GM19452 (cell line): ENCODE measurements at regions not wholly inside any gene's neighbourhood (a gene's known extent, or its start where the extent isn't known, plus 50 kb on each side); places are given as distances from the start of the nearest gene placed in this dataset.
"Not testable (repeated sequence)": the region's sequence is repeated elsewhere in the genome, so short reads cannot be mapped to it uniquely, and the experiment has no call there.

Experiments used
- ATAC-seq: cut with Tn5 transposase; IDR thresholded peaks from one replicate; pipeline ENCODE4 v1.9.1; 2021; ENCODE audit not compliant: unreplicated experiment

DNA sequence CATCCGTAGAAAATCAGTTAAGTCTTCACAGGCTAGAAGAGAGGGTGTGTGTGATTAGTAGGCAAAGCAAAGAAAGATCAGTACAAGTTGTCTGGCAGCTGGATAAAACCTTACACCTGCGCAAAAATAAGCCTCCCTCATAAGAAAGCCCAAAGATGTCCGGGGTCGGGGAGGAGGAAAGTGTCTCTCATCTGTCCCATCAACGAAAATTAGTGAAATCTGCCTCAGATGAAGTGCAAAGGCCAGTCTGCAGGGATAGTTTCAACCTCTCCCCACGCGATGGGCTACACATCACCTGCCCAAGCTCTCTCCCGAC is 333.9 kb downstream of the SRGAP2C start:
- no peak for ATAC-seq

DNA sequence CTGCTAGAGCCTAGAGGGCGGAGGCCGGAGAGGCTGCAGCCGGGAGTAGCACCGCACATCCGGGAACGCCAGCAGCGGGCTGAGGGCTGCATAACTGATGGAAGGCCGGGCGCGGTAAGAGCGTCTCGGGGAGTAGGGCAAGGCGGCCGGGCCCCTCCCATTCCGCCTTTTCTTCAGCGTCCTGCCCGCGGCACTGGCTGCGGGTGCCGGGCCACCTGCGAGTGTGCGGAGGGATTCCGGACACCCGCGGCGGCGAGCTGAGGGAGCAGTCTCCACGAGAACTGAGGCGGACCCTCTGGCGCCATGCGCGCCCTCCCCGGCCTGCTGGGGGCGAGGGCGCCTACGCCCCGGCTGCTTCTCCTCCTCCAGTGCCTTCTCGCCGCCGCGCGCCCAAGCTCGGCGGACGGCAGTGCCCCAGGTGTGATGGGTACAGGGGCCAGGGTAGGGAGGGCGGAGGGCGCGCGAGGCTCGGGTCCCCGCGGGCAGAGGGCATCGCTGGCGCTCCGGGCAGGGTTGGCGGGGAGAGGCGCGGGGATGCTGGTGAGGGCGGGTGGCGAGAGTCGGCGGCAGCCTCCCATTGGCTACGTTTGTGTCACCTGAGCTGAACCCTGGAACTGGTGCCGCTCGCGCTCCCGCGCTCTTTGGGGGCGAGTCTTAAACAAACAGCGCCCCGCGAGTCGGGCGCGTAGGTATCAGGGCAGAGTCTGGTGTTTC is 334.4 kb downstream of the SRGAP2C start:
- ATAC-seq = no peak

DNA sequence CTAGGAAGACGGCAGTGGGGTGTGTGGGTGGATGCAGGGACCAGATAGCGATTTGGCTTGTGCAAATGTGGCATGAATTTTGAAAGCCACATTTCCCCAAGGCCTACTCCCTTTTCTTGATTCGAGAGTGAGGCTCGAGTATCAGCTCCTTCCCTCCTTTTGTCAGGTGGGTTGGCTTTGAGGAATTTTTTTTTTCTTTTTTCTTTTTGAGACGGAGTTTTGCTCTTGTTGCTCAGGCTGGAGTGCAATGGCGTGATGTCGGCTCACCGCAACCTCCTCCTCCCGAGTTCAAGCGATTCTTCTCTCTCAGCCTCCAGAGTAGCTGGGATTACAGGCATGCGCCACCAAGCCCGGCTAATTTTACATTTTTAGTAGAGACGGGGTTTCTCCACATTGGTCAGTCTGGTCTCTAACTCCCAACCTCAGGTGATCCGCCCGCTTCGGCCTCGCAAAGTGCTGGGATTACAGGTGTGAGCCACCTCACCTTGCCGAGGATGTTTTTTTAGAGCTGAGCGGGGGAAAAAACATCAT is 335.0 kb downstream of the SRGAP2C start:
- not testable (repeated sequence) for ATAC-seq

DNA sequence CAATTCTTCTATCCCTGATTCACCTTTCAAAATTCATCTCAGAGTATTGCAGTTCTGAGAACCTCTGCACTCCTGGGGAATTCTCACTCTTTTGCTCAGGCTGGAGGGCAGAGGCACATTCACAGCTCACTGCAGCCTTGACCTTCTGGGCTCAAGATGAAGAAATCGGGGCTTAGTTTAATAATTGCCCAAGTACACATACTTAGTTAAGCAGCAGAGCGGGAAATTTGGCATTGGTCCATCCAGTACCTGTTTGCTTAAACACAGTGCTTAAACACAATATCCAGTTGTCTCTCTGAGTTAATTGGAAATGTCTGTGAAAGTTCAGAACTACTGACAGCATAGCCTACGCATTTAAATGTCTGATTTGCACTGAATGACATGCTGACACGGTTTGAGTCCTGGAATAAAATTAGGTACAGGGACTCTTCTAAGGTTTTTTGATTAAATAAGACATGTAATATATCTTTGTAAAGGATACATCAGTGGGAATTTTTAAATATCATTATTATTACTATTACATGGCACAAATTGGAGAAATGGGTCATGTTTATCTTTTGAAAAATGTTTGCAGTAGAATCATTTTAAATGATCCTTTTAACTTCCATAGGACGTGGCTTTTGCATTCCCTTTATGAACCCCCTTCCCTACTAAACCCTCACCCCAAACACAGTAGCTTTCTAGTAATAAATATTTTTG is 337.4 kb downstream of the SRGAP2C start:
- no peak for ATAC-seq

DNA sequence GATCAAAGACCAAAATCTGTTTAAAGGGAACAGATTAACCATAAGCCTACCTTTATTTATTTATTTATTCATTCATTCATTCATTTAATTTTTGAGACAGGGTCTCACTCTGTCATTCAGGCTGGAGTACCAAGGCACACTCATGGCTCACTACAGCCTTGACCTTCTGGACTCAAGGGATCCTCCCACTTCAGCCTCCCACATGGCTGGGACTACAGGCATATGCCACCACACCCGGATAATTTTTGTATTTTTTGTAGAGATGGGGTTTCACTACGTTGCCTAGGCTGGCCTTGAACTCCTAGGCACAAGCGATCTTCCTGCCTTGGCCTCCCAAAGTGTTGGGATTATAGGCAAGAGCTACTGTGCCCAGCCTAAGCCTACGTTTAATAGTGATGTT is 338.3 kb downstream of the SRGAP2C start:
- not testable (repeated sequence) for ATAC-seq

DNA sequence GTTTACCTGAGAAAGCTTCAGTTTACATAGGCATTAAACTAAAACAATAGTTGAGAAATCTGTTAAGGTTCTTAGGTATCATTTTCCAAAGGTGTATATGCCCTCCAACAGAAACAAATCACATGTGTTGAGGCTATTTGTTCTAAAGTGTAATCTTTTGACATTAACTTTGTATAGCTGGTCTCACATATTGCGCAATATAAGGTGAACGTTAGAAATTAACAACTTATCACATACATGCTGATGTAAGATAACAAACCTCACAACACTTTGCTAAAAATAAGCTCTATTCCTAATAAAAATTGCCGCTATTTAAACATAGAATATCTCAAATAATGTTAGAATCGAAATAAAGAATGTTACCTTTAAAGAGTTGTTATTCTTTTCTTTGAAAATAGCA is 340.6 kb downstream of the SRGAP2C start:
- no peak for ATAC-seq

DNA sequence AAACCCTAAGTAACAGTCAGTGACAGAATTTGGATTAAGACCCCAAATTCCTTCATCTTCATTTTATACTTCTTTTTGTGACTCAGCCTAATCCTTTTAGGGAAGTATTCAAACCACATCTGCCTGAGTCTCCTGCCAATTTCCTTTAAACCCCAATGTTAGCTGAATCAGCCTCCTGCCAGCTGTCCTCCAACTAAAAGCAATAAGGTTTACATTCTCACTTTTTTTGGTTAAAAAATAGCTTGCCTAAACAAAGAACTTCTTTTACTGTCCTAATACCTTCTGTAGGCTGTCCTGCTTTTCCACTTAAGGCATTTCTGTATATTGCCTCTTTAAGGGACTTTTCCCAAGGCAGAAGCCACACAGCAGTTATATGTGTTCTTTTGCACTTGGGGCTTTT is 344.2 kb downstream of the SRGAP2C start:
- ATAC-seq = not testable (repeated sequence)

DNA sequence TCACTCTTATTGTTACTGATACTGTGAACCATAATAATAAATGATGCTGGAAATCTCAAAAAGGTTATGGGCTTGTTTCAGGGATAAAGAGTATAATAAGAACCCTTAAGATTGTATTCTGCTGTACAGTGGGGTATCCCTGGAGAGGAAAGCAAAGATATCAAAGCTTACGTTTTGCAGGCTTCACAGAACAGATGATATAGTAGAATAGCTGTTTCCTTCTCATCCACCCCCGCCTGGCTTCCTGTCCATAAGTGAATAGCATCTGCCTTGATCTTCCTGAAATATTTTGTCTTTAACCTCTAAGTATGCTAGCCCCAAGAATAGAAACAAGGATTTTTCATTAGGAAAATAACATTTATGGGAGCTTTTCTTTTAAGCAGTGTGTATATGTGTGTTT is 345.3 kb downstream of the SRGAP2C start:
- not testable (repeated sequence) for ATAC-seq

DNA sequence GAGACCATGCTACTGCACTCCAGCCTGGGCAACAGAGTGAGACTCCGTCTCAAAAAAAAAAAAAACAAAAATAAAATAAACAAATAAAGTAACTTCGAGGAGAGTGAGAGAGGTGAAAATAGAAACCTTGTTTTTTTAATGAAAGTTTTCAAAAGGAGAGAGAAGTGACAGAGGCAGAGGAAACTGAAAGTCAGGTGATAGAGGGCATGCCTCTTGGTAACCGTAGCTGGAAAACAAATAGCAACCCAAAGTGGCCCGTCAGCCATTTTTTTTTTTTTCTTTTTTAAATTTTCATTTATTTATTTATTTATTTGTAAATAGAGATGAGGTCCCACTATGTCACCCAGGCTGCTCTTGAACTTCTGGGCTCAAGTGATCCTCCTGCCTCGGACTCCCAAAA is 347.0 kb downstream of the SRGAP2C start:
- not testable (repeated sequence) for ATAC-seq

DNA sequence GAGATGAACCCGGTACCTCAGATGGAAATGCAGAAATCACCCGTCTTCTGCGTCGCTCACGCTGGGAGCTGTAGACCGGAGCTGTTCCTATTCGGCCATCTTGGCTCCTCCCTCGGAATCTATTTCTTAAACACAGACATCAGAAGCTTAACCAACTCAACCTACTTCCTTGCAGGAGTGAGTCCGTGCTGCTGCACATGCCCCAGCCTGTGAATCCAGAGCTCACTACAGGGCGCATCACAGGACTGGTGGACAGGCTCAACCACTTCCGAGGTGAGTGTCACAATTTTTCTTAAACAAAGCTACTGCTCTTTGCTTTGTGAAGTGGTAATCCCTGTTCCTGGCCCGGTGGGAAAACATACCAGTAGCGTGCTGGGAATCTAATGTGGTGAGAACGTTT is 353.4 kb downstream of the SRGAP2C start:
- not testable (repeated sequence) for ATAC-seq

DNA sequence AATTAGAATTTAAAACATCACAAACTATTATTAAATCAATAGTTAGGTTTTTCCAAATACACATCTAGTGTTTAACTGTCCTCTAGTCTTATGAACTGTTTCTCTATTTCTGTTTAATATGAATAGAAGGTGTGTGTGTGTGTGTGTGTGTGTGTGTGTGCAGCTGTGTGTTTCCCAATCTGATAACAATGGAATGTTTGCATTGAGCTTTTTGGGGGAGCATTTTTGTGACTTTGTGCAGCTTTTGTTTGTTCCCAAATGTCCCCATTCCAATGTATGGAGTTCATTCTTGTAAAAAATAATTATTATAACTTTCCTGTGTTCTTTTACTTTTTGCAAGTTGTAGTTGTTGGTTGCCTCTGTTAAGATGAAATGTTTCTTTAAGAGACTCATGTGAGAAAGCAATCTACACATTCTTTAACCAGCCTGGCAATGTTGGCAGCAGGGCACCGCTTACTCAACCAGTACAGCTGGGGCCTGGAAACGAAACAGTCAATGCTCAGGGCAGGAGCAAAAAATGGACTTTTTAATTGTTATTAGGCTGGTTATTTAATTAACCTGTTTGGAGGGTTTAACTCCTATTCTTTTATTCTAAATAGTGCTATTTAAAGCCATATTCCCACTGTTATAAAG is 354.3 kb downstream of the SRGAP2C start:
- ATAC-seq = no peak

DNA sequence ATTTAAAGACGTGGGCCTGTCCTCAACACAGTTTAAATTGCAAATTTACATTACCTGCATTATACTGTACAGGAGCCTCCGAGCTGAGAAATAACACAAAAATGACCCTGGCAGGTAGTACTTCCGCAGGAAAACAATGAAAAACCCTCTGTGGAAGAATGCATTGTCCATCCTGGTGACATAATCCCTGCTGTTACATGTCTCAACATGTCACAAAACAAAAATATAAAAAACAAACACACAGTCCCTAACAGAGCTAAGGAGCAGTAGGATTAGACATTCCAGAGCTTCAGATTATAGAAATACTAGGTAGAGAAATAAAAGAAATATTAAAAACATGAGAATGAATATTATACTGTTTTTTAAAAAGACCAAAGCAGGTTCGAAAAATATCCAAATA is 359.2 kb downstream of the SRGAP2C start:
- ATAC-seq = not testable (repeated sequence)

DNA sequence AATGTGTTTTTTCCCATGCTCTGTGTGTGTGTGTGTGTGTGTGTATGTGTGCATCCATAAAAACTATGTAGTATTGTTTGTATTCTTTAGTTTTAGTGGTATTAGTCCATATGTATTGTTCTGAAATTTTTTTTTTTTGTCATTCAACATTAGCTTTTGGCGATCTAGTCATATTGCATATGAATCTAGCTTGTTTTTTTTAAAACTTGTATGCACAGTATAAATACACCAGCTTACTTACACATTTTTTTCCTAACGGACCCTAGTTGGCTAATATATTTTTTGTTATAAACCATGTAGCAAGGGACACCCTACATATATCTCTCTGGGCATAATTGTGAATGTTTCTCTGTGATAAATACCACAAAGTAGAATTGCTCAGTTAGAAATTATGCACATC is 359.7 kb downstream of the SRGAP2C start:
- ATAC-seq = no peak

DNA sequence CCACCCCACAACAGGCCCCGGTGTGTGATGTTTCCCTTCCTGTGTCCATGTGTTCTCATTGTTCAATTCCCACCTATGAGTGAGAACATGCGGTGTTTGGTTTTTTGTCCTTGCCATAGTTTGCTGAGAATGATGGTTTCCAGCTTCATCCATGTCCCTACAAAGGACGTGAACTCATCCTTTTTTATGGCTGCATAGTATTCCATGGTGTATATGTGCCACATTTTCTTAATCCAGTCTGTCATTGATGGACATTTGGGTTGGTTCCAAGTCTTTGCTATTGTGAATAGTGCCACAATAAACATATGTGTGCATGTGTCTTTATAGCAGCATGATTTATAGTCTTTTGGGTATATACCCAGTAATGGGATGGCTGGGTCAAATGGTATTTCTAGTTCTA is 361.1 kb downstream of the SRGAP2C start:
- not testable (repeated sequence) for ATAC-seq

DNA sequence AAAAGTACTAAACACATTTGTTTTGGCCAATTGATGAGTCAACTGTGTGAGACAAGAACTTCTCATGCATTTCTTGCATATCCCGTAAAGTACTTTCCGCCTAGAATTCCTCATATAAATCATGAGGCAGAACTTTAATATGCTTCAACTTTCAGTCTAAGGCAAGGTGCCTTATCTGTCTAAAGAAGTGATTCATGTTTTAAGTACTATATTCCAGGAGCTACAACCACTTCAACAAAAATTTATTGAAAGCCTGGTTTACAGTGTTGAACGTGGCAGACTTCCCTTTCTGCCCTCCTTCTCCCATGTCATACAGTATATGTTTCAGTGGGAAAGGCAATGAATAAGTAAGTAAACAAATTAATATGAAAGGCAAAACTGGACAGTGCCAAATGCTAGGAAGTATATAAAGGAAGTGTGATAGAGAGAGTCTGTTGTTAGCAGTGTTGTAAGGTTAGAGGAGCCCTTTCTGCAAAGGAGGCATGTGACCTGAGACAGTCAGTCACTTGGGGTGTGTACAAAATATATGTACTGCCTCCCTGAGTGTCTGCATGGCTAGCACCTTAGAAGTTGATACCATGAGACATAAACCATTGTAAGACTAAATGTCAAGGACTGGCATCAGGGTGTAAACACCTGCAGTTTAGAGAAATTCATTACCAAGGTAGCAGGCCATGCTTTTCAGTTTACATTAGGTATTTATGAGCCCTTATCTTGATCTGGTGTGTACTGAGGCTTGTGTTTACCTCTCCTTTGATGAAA is 362.2 kb downstream of the SRGAP2C start:
- ATAC-seq = no peak

DNA sequence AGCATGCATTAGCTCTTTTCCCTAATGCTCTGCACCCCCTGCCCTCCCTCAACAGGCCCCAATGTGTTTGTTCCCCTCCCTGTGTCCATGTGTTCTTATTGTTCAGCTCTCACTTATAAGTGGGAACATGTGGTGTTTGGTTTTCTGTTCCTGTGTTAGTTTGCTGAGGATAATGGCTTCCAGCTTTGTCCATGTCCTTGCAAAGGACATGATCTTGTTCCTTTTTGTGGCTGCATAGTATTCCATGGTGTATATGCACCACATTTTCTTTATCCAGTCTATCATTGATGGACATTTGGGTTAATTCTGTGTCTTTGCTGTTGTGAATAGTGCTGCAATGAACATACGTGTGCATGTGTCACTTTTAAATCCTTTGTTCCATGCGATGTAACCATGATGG is 363.0 kb downstream of the SRGAP2C start:
- ATAC-seq = not testable (repeated sequence)

DNA sequence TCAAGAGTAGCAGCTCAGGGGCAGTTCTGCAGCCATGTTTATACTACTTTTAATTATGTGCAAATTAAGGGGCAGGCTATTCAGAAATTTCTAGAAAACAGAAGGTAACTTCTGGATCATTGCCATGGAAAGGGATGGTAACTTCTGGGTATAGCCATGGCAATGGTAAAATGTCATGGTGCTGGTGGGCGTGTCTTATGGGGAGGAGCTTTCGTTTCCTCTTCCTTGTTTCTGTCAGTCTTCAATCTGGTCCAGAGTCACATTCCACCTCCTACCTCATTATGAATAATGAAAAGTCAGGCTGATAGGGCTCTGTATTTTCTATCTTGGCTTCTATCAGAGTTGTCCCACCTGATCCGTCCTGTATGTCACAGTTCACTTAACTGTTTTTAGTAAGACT is 366.0 kb downstream of the SRGAP2C start:
- not testable (repeated sequence) for ATAC-seq

DNA sequence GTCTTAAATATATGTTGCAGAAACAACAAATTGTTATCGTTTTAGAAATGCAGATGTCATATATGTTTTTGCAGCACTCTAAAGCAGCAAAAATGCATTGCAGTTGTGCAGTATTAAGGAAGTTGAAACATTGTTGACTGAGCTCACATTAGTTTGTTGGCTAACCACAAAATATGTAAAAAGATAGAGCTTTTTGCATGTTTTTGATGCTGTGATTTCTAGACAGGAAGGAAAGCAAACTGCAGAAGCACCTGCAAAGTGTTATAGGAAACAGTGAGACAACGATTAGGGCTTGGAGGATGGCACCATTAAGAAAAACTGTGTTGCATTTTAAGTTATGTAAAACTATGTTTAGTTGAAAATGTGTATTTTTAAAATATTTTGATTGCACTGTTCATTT is 366.7 kb downstream of the SRGAP2C start:
- not testable (repeated sequence) for ATAC-seq

DNA sequence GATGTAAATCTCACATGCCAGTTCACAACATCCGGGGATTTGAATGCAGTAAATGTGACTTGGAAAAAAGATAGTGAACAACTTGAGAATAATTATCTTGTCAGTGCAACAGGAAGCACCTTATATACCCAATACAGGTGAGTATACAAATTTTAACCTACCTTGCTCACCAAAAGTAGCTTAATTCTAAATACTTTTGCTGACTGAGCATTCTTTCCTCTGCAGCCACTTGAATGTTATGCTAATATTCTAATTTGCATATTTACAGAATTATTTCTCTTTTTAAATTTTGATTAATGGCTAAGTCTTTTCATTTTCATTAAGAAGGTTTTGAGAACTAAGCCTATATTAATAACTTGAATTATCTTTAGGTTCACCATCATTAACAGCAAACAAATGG is 371.8 kb downstream of the SRGAP2C start:
- not testable (repeated sequence) for ATAC-seq

DNA sequence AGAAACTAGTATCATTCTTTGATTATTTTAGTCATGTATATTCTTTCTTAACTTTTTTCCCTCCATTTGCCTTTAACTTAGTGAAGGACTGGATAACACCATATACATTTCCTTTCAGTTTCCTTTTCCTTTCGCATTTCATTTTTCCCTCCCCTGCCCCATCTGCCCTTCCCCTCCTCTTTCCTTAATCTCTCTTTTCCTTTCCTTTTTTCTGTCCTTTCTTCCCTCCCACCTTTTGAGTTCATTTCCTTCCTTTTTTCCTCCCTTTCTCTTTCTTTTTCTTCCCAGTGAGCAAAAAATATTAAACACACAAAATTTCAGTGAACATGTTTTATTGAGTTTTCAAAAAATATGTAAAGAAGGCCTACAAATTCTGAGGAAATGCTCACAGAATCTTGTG is 373.3 kb downstream of the SRGAP2C start:
- not testable (repeated sequence) for ATAC-seq

DNA sequence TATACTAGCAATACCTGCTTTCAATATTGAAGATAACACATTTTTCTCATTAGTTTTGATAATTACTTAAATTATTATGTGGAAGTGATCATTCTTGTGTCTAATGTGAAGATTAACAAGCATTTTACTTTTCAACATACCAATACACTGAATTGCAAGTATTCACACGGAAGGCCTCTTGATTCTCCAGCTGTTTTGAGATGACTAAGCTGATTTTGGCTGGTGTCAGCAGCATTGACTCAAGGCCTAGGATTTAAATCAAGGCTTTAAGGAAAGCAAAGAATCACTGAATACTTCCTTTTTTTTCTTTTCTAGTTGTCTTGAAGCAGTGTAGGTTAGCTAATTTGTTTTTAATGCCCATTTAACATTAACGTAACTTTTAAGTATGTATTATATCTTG is 373.7 kb downstream of the SRGAP2C start:
- ATAC-seq = no peak
